ENCODE measurements at regions not wholly inside any gene's neighbourhood (a gene's known extent, or its start where the extent isn't known, plus 50 kb on each side); places are given as distances from the start of the nearest gene placed in this dataset.

DNA sequence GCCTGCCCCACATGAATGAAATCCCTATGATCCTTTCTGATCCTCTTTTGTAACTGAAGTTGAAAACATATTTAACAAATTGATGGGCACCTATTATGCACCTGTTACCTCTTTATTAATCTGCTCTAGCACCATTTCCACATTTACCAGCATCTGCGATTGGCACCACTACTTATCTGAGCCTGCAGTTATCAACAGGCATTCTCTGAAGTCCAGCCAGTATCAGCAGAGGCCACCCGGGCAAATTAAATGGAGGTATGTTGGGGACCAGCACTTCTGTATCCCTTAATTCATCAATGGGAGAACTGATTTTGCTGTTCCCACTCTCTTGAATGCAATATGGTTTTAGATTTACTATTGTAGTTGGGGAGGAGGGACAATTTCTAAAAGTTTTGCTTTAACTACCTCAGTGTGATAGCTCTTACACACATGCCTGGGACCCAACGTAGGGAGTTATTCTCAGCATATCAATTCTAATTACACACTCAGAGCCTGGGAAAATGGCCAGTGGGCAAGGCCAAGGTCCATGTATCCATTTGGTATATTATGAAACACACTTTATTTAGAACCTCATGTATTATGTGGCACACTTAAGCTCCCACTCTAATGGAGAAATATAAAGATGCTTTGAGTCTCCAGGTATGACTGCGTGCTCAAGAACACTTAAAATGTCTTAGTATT, 1927.1 kb upstream of the PCDH7 start:
- TF ChIP-seq SUZ12 (IDR thresholded peaks at IDR 0.05; ENCODE audit: extremely low read depth, insufficient read depth, insufficient read length) = no peak
- TF ChIP-seq ZNF274 (IDR thresholded peaks at IDR 0.05; ENCODE audit: low read depth, low read length) = no peak
- TF ChIP-seq YY1 (IDR thresholded peaks at IDR 0.05; ENCODE audit: insufficient read depth, insufficient read length) = no peak

Measured in NT2/D1 (cell line).